Esophagus muscularis mucosa (tissue), 4 donors: ENCODE measurements at regions not wholly inside any gene's neighbourhood (a gene's known extent, or its start where the extent isn't known, plus 50 kb on each side); places are given as distances from the start of the nearest gene placed in this dataset.

Source experiments
- CTCF ChIP-seq, 3 experiments: fragments of 200-600 bp in 2 of 3; fragments of 450-650 bp in 1 of 3; sonication (generic) in 2 of 3; IDR thresholded peaks; one replicate each; pipeline ENCODE4 v1.5.1; 2017 to 2019; ENCODE audit warnings: antibody characterized with exemption in 3 of 3, mild to moderate bottlenecking in 2 of 3, moderate library complexity in 1 of 3
- EP300 ChIP-seq: sonication (generic); formaldehyde crosslinking; IDR thresholded peaks from one replicate; pipeline ENCODE4 v1.6.1; 2017; ENCODE audit warnings: antibody characterized with exemption
- POLR2A ChIP-seq: fragments of 450-650 bp; IDR thresholded peaks from one replicate; pipeline ENCODE4 v1.6.1; 2017; ENCODE audit warnings: antibody characterized with exemption, moderate library complexity, mild to moderate bottlenecking, low read depth
- POLR2AphosphoS5 ChIP-seq, 2 donors: sonication (generic); formaldehyde crosslinking; IDR thresholded peaks; one replicate each; pipeline ENCODE4 v1.6.1; 2017; ENCODE audit warnings: antibody characterized with exemption in 2 of 2

- TF ChIP-seq CTCF (IDR thresholded peaks at IDR 0.05) (no peak), POLR2A (no peak), POLR2AphosphoS5 (IDR thresholded peaks at IDR 0.05) (no peak), EP300 (no peak)
Measured at GRCh38 chr2:65786765-65787164, 354.4 kb upstream of the SPRED2 start.
